Naive B cell (primary cell): ENCODE measurements at regions not wholly inside any gene's neighbourhood (a gene's known extent, or its start where the extent isn't known, plus 50 kb on each side); places are given as distances from the start of the nearest gene placed in this dataset.

ENCODE experiments used
- ATAC-seq, 2 donors: fragments of 150-1000 bp; cut with Tn5 transposase; 2 replicates each; pipeline ENCODE4 v1.10.0; 2021; ENCODE audit warnings: low read depth in 2 of 2, mild to moderate bottlenecking in 2 of 2, moderate library complexity in 2 of 2
- DNase-seq: peaks from one replicate; pipeline ENCODE4 v3.0.0; 2022
- H3K27ac Mint-ChIP-seq, 6 donors: one replicate each; pipeline ENCODE4 v1.8.0; 2020 to 2022; ENCODE audit warnings: mild to moderate bottlenecking in 6 of 6, mixed read lengths in 6 of 6, moderate library complexity in 5 of 6, inconsistent platforms in 2 of 6
- H3K27me3 Mint-ChIP-seq, 3 donors: one replicate each; pipeline ENCODE4 v1.8.0; 2021 to 2022; ENCODE audit warnings: mixed read lengths in 3 of 3, mild to moderate bottlenecking in 1 of 3
- H3K36me3 Mint-ChIP-seq, 2 donors: one replicate each; pipeline ENCODE4 v1.8.0; 2020 to 2022; ENCODE audit warnings: mixed read lengths in 2 of 2, inconsistent platforms in 1 of 2, mild to moderate bottlenecking in 1 of 2
- H3K4me1 Mint-ChIP-seq, 3 donors: one replicate each; pipeline ENCODE4 v1.8.0; 2020 to 2022; ENCODE audit warnings: mixed read lengths in 3 of 3, inconsistent platforms in 1 of 3, mild to moderate bottlenecking in 1 of 3, moderate library complexity in 1 of 3
- H3K4me3 Mint-ChIP-seq, 8 donors: one replicate each; pipeline ENCODE4 v1.8.0; 2020 to 2022; ENCODE audit warnings: mild to moderate bottlenecking in 8 of 8, mixed read lengths in 8 of 8, moderate library complexity in 8 of 8, inconsistent platforms in 2 of 8
- H3K9me3 Mint-ChIP-seq, 7 donors: one replicate each; pipeline ENCODE4 v1.8.0; 2020 to 2022; ENCODE audit warnings: mixed read lengths in 7 of 7, mild to moderate bottlenecking in 5 of 7, inconsistent platforms in 2 of 7, moderate library complexity in 1 of 7

GRCh38 chr17:77572065-77572601, 386.4 kb upstream of the TNRC6C start:
- no peak for DNase-seq
- peak overlapping the region in 2 of 6 donors; percentile 24 to 44 for H3K27ac Mint-ChIP-seq

GRCh38 chr17:77572851-77573250, 385.7 kb upstream of the TNRC6C start:
- Mint-ChIP-seq H3K4me1 (peaks cover 12 to 33% (median 16%) of the 10 kb centered on the region in 3 donors), H3K27me3 (peaks cover 22 to 55% (median 35%) of the 10 kb centered on the region in 3 donors), H3K9me3 (no peaks in the 10 kb centered on the region), H3K36me3 (no peaks in the 10 kb centered on the region), H3K4me3 (peak overlapping the region in 1 of 8 donors; percentile 62), H3K27ac (no peak overlapping the region)
- ATAC-seq, result no peak
- DNase-seq, result no peak

More at GRCh38 chr17:77572065-77572601, 386.4 kb upstream of the TNRC6C start:
- peak; percentile 52 to 54 for ATAC-seq
- Mint-ChIP-seq H3K4me3 (peak overlapping the region in 7 of 8 donors; percentile 62 to 82 (median 72)), H3K36me3 (no peaks in the 10 kb centered on the region), H3K9me3 (no peaks in the 10 kb centered on the region), H3K4me1 (peaks cover 12 to 33% (median 16%) of the 10 kb centered on the region in 3 donors), H3K27me3 (peaks cover 28 to 58% (median 41%) of the 10 kb centered on the region in 3 donors)

GRCh38 chr17:77577491-77577890, 381.0 kb upstream of the TNRC6C start:
- no peak overlapping the region for H3K4me3 Mint-ChIP-seq
- ATAC-seq (no peak), DNase-seq (no peak)
- H3K9me3 Mint-ChIP-seq, result peaks cover 0 to 6% (median 3%) of the 10 kb centered on the region in 7 donors
- no peak overlapping the region for H3K27ac Mint-ChIP-seq
- H3K4me1 Mint-ChIP-seq, result peaks cover 9 to 33% (median 17%) of the 10 kb centered on the region in 3 donors
- H3K27me3 Mint-ChIP-seq, result peaks cover 10 to 30% (median 23%) of the 10 kb centered on the region in 3 donors
- H3K36me3 Mint-ChIP-seq, result no peaks in the 10 kb centered on the region

- Mint-ChIP-seq H3K36me3 (no peaks in the 10 kb centered on the region), H3K27me3 (peaks cover 5 to 16% (median 14%) of the 10 kb centered on the region in 3 donors), H3K27ac (peak overlapping the region in 2 of 6 donors; percentile 28 to 79), H3K9me3 (peaks cover 0 to 6% (median 3%) of the 10 kb centered on the region in 7 donors), H3K4me3 (peak overlapping the region in 1 of 8 donors; percentile 20), H3K4me1 (peaks cover 9 to 18% (median 11%) of the 10 kb centered on the region in 3 donors)
- no peak for DNase-seq
- no peak for ATAC-seq
Measured at GRCh38 chr17:77579131-77579530, 379.4 kb upstream of the TNRC6C start.

- Mint-ChIP-seq H3K4me3 (peak overlapping the region in 5 of 8 donors; percentile 5 to 66 (median 20)), H3K4me1 (peaks cover 9 to 17% (median 11%) of the 10 kb centered on the region in 3 donors), H3K9me3 (peaks cover 0 to 6% (median 3%) of the 10 kb centered on the region in 7 donors), H3K36me3 (no peaks in the 10 kb centered on the region), H3K27me3 (peaks cover 5 to 16% (median 14%) of the 10 kb centered on the region in 3 donors), H3K27ac (peak overlapping the region in 2 of 6 donors; percentile 28 to 76)
- ATAC-seq, result peak; percentile 95 to 97
- peak; percentile 67 for DNase-seq
Measured at GRCh38 chr17:77579682-77580081, 378.8 kb upstream of the TNRC6C start.

GRCh38 chr17:77580531-77581270, 377.8 kb upstream of the TNRC6C start:
- ATAC-seq, result no peak
- Mint-ChIP-seq H3K27ac (no peak overlapping the region), H3K9me3 (peaks cover 0 to 7% (median 5%) of the 10 kb centered on the region in 7 donors), H3K27me3 (peaks cover 5 to 20% (median 10%) of the 10 kb centered on the region in 3 donors), H3K4me3 (peak overlapping the region in 1 of 8 donors; percentile 56), H3K36me3 (no peaks in the 10 kb centered on the region), H3K4me1 (peaks cover 9 to 17% (median 11%) of the 10 kb centered on the region in 3 donors)
- DNase-seq, result no peak

GRCh38 chr17:77581480-77581879, 377.0 kb upstream of the TNRC6C start:
- Mint-ChIP-seq H3K27me3 (peaks cover 5 to 23% (median 8%) of the 10 kb centered on the region in 3 donors), H3K36me3 (no peaks in the 10 kb centered on the region), H3K4me3 (no peak overlapping the region), H3K4me1 (peaks cover 9 to 17% (median 11%) of the 10 kb centered on the region in 3 donors), H3K27ac (no peak overlapping the region), H3K9me3 (peaks cover 0 to 7% (median 5%) of the 10 kb centered on the region in 7 donors)
- no peak for DNase-seq
- no peak for ATAC-seq

- no peak for DNase-seq
- ATAC-seq, result no peak
- peaks cover 7 to 10% of the 10 kb centered on the region in 2 donors for H3K36me3 Mint-ChIP-seq
- peaks cover 0 to 23% (median 0%) of the 10 kb centered on the region in 3 donors for H3K27me3 Mint-ChIP-seq
- peaks cover 0 to 3% (median 2%) of the 10 kb centered on the region in 3 donors for H3K4me1 Mint-ChIP-seq
- H3K27ac Mint-ChIP-seq, result no peak overlapping the region
- H3K9me3 Mint-ChIP-seq, result peaks cover 4 to 21% (median 16%) of the 10 kb centered on the region in 7 donors
- H3K4me3 Mint-ChIP-seq, result no peak overlapping the region
Measured at GRCh38 chr17:77585142-77585860, 373.2 kb upstream of the TNRC6C start.

GRCh38 chr17:77590951-77591735, 367.4 kb upstream of the TNRC6C start:
- Mint-ChIP-seq H3K27me3 (peaks cover 12 to 38% (median 33%) of the 10 kb centered on the region in 3 donors), H3K9me3 (peaks cover 0 to 15% (median 12%) of the 10 kb centered on the region in 7 donors), H3K4me1 (no peaks in the 10 kb centered on the region), H3K36me3 (peaks cover 7 to 10% of the 10 kb centered on the region in 2 donors), H3K4me3 (no peak overlapping the region), H3K27ac (no peak overlapping the region)
- no peak for DNase-seq
- ATAC-seq, result no peak

GRCh38 chr17:77592106-77592865, 366.2 kb upstream of the TNRC6C start:
- Mint-ChIP-seq H3K4me1 (no peaks in the 10 kb centered on the region), H3K36me3 (peaks cover 4 to 7% of the 10 kb centered on the region in 2 donors), H3K27me3 (peaks cover 12 to 38% (median 36%) of the 10 kb centered on the region in 3 donors), H3K4me3 (no peak overlapping the region), H3K27ac (no peak overlapping the region), H3K9me3 (peaks cover 0 to 7% (median 5%) of the 10 kb centered on the region in 7 donors)
- ATAC-seq (no peak), DNase-seq (no peak)

GRCh38 chr17:77593081-77593480, 365.4 kb upstream of the TNRC6C start:
- Mint-ChIP-seq H3K4me1 (no peaks in the 10 kb centered on the region), H3K36me3 (no peaks in the 10 kb centered on the region), H3K27ac (no peak overlapping the region), H3K9me3 (no peaks in the 10 kb centered on the region), H3K4me3 (no peak overlapping the region), H3K27me3 (peaks cover 12 to 42% (median 36%) of the 10 kb centered on the region in 3 donors)
- DNase-seq, result no peak
- no peak for ATAC-seq
